ENCODE measurements at regions not wholly inside any gene's neighbourhood (a gene's known extent, or its start where the extent isn't known, plus 50 kb on each side); places are given as distances from the start of the nearest gene placed in this dataset.

GRCh38 chr14:97604731-97605130 is 807.5 kb downstream of the VRK1 start:
- Histone ChIP-seq H3K9ac (ENCODE audit: low read depth in 1 of 2, low read length in 2 of 2) (no peak overlapping the region), H3K36me3 (ENCODE audit: control insufficient read depth in 2 of 2, insufficient read depth in 2 of 2, low read length in 2 of 2) (no peaks in the 10 kb centered on the region), H3K27me3 (ENCODE audit: control insufficient read depth in 2 of 2, insufficient read depth in 2 of 2, low read length in 2 of 2) (no peaks in the 10 kb centered on the region), H3K4me3 (ENCODE audit: low read length in 2 of 2) (no peak overlapping the region), H3K4me1 (ENCODE audit: control insufficient read depth in 2 of 2, insufficient read depth in 2 of 2, low read length in 2 of 2) (no peaks in the 10 kb centered on the region), H3K9me3 (ENCODE audit: control insufficient read depth in 2 of 2, low read length in 2 of 2) (no peaks in the 10 kb centered on the region), H3K27ac (ENCODE audit: low read depth in 2 of 2, low read length in 2 of 2) (no peak overlapping the region)

GRCh38 chr14:97618401-97618800 is 821.2 kb downstream of the VRK1 start:
- Histone ChIP-seq H3K27me3 (ENCODE audit: control insufficient read depth in 2 of 2, insufficient read depth in 2 of 2, low read length in 2 of 2) (no peaks in the 10 kb centered on the region), H3K27ac (ENCODE audit: low read depth in 2 of 2, low read length in 2 of 2) (no peak overlapping the region), H3K36me3 (ENCODE audit: control insufficient read depth in 2 of 2, insufficient read depth in 2 of 2, low read length in 2 of 2) (no peaks in the 10 kb centered on the region), H3K9ac (ENCODE audit: low read depth in 1 of 2, low read length in 2 of 2) (no peak overlapping the region), H3K4me3 (ENCODE audit: low read length in 2 of 2) (no peak overlapping the region), H3K9me3 (ENCODE audit: control insufficient read depth in 2 of 2, low read length in 2 of 2) (peaks cover 0 to 2% of the 10 kb centered on the region in 2 donors), H3K4me1 (ENCODE audit: control insufficient read depth in 2 of 2, insufficient read depth in 2 of 2, low read length in 2 of 2) (no peaks in the 10 kb centered on the region)

GRCh38 chr14:97618917-97619690 is 821.9 kb downstream of the VRK1 start:
- Histone ChIP-seq H3K27ac (ENCODE audit: low read depth in 2 of 2, low read length in 2 of 2) (no peak overlapping the region), H3K4me1 (ENCODE audit: control insufficient read depth in 2 of 2, insufficient read depth in 2 of 2, low read length in 2 of 2) (no peaks in the 10 kb centered on the region), H3K36me3 (ENCODE audit: control insufficient read depth in 2 of 2, insufficient read depth in 2 of 2, low read length in 2 of 2) (no peaks in the 10 kb centered on the region), H3K9ac (ENCODE audit: low read depth in 1 of 2, low read length in 2 of 2) (no peak overlapping the region), H3K9me3 (ENCODE audit: control insufficient read depth in 2 of 2, low read length in 2 of 2) (peaks cover 0 to 2% of the 10 kb centered on the region in 2 donors), H3K27me3 (ENCODE audit: control insufficient read depth in 2 of 2, insufficient read depth in 2 of 2, low read length in 2 of 2) (no peaks in the 10 kb centered on the region), H3K4me3 (ENCODE audit: low read length in 2 of 2) (no peak overlapping the region)

- Histone ChIP-seq H3K4me1 (ENCODE audit: control insufficient read depth in 2 of 2, insufficient read depth in 2 of 2, low read length in 2 of 2) (no peaks in the 10 kb centered on the region), H3K4me3 (ENCODE audit: low read length in 2 of 2) (no peak overlapping the region), H3K9ac (ENCODE audit: low read depth in 1 of 2, low read length in 2 of 2) (no peak overlapping the region), H3K36me3 (ENCODE audit: control insufficient read depth in 2 of 2, insufficient read depth in 2 of 2, low read length in 2 of 2) (no peaks in the 10 kb centered on the region), H3K27ac (ENCODE audit: low read depth in 2 of 2, low read length in 2 of 2) (no peak overlapping the region), H3K27me3 (ENCODE audit: control insufficient read depth in 2 of 2, insufficient read depth in 2 of 2, low read length in 2 of 2) (no peaks in the 10 kb centered on the region), H3K9me3 (ENCODE audit: control insufficient read depth in 2 of 2, low read length in 2 of 2) (no peaks in the 10 kb centered on the region)
Measured at GRCh38 chr14:97620066-97620465, 822.9 kb downstream of the VRK1 start.

- Histone ChIP-seq H3K9ac (ENCODE audit: low read depth in 1 of 2, low read length in 2 of 2) (no peak overlapping the region), H3K27ac (ENCODE audit: low read depth in 2 of 2, low read length in 2 of 2) (no peak overlapping the region), H3K4me3 (ENCODE audit: low read length in 2 of 2) (no peak overlapping the region), H3K27me3 (ENCODE audit: control insufficient read depth in 2 of 2, insufficient read depth in 2 of 2, low read length in 2 of 2) (no peaks in the 10 kb centered on the region), H3K9me3 (ENCODE audit: control insufficient read depth in 2 of 2, low read length in 2 of 2) (no peaks in the 10 kb centered on the region), H3K4me1 (ENCODE audit: control insufficient read depth in 2 of 2, insufficient read depth in 2 of 2, low read length in 2 of 2) (no peaks in the 10 kb centered on the region), H3K36me3 (ENCODE audit: control insufficient read depth in 2 of 2, insufficient read depth in 2 of 2, low read length in 2 of 2) (no peaks in the 10 kb centered on the region)
Measured at GRCh38 chr14:97624985-97625384, 827.8 kb downstream of the VRK1 start.

GRCh38 chr14:97625477-97625876 is 828.3 kb downstream of the VRK1 start:
- Histone ChIP-seq H3K27me3 (ENCODE audit: control insufficient read depth in 2 of 2, insufficient read depth in 2 of 2, low read length in 2 of 2) (no peaks in the 10 kb centered on the region), H3K27ac (ENCODE audit: low read depth in 2 of 2, low read length in 2 of 2) (no peak overlapping the region), H3K36me3 (ENCODE audit: control insufficient read depth in 2 of 2, insufficient read depth in 2 of 2, low read length in 2 of 2) (no peaks in the 10 kb centered on the region), H3K4me1 (ENCODE audit: control insufficient read depth in 2 of 2, insufficient read depth in 2 of 2, low read length in 2 of 2) (no peaks in the 10 kb centered on the region), H3K9ac (ENCODE audit: low read depth in 1 of 2, low read length in 2 of 2) (no peak overlapping the region), H3K9me3 (ENCODE audit: control insufficient read depth in 2 of 2, low read length in 2 of 2) (no peaks in the 10 kb centered on the region), H3K4me3 (ENCODE audit: low read length in 2 of 2) (no peak overlapping the region)

- Histone ChIP-seq H3K9ac (ENCODE audit: low read depth in 1 of 2, low read length in 2 of 2) (no peak overlapping the region), H3K27me3 (ENCODE audit: control insufficient read depth in 2 of 2, insufficient read depth in 2 of 2, low read length in 2 of 2) (no peaks in the 10 kb centered on the region), H3K27ac (ENCODE audit: low read depth in 2 of 2, low read length in 2 of 2) (no peak overlapping the region), H3K4me1 (ENCODE audit: control insufficient read depth in 2 of 2, insufficient read depth in 2 of 2, low read length in 2 of 2) (no peaks in the 10 kb centered on the region), H3K9me3 (ENCODE audit: control insufficient read depth in 2 of 2, low read length in 2 of 2) (no peaks in the 10 kb centered on the region), H3K4me3 (ENCODE audit: low read length in 2 of 2) (no peak overlapping the region), H3K36me3 (ENCODE audit: control insufficient read depth in 2 of 2, insufficient read depth in 2 of 2, low read length in 2 of 2) (no peaks in the 10 kb centered on the region)
Measured at GRCh38 chr14:97626088-97626487, 828.9 kb downstream of the VRK1 start.

GRCh38 chr14:97630249-97630648 is 833.1 kb downstream of the VRK1 start:
- Histone ChIP-seq H3K27ac (ENCODE audit: low read depth in 2 of 2, low read length in 2 of 2) (no peak overlapping the region), H3K36me3 (ENCODE audit: control insufficient read depth in 2 of 2, insufficient read depth in 2 of 2, low read length in 2 of 2) (no peaks in the 10 kb centered on the region), H3K9me3 (ENCODE audit: control insufficient read depth in 2 of 2, low read length in 2 of 2) (no peaks in the 10 kb centered on the region), H3K4me3 (ENCODE audit: low read length in 2 of 2) (no peak overlapping the region), H3K27me3 (ENCODE audit: control insufficient read depth in 2 of 2, insufficient read depth in 2 of 2, low read length in 2 of 2) (no peaks in the 10 kb centered on the region), H3K4me1 (ENCODE audit: control insufficient read depth in 2 of 2, insufficient read depth in 2 of 2, low read length in 2 of 2) (no peaks in the 10 kb centered on the region), H3K9ac (ENCODE audit: low read depth in 1 of 2, low read length in 2 of 2) (no peak overlapping the region)

GRCh38 chr14:97633131-97633738 is 836.1 kb downstream of the VRK1 start:
- Histone ChIP-seq H3K9ac (ENCODE audit: low read depth in 1 of 2, low read length in 2 of 2) (no peak overlapping the region), H3K27ac (ENCODE audit: low read depth in 2 of 2, low read length in 2 of 2) (no peak overlapping the region), H3K4me3 (ENCODE audit: low read length in 2 of 2) (no peak overlapping the region), H3K27me3 (ENCODE audit: control insufficient read depth in 2 of 2, insufficient read depth in 2 of 2, low read length in 2 of 2) (no peaks in the 10 kb centered on the region), H3K4me1 (ENCODE audit: control insufficient read depth in 2 of 2, insufficient read depth in 2 of 2, low read length in 2 of 2) (no peaks in the 10 kb centered on the region), H3K36me3 (ENCODE audit: control insufficient read depth in 2 of 2, insufficient read depth in 2 of 2, low read length in 2 of 2) (no peaks in the 10 kb centered on the region), H3K9me3 (ENCODE audit: control insufficient read depth in 2 of 2, low read length in 2 of 2) (no peaks in the 10 kb centered on the region)

GRCh38 chr14:97634751-97635150 is 837.6 kb downstream of the VRK1 start:
- Histone ChIP-seq H3K4me3 (ENCODE audit: low read length in 2 of 2) (peak overlapping the region in 1 of 2 donors; percentile 34), H3K4me1 (ENCODE audit: control insufficient read depth in 2 of 2, insufficient read depth in 2 of 2, low read length in 2 of 2) (no peaks in the 10 kb centered on the region), H3K9me3 (ENCODE audit: control insufficient read depth in 2 of 2, low read length in 2 of 2) (no peaks in the 10 kb centered on the region), H3K27me3 (ENCODE audit: control insufficient read depth in 2 of 2, insufficient read depth in 2 of 2, low read length in 2 of 2) (no peaks in the 10 kb centered on the region), H3K36me3 (ENCODE audit: control insufficient read depth in 2 of 2, insufficient read depth in 2 of 2, low read length in 2 of 2) (no peaks in the 10 kb centered on the region), H3K9ac (ENCODE audit: low read depth in 1 of 2, low read length in 2 of 2) (no peak overlapping the region), H3K27ac (ENCODE audit: low read depth in 2 of 2, low read length in 2 of 2) (no peak overlapping the region)

Data from mucosa of rectum (tissue), 2 donors.